ENCODE measurements at regions not wholly inside any gene's neighbourhood (a gene's known extent, or its start where the extent isn't known, plus 50 kb on each side); places are given as distances from the start of the nearest gene placed in this dataset.

GRCh38 chr12:34342048-34342447, 319.8 kb downstream of the ALG10 start:
- TF ChIP-seq, protein P1, sequence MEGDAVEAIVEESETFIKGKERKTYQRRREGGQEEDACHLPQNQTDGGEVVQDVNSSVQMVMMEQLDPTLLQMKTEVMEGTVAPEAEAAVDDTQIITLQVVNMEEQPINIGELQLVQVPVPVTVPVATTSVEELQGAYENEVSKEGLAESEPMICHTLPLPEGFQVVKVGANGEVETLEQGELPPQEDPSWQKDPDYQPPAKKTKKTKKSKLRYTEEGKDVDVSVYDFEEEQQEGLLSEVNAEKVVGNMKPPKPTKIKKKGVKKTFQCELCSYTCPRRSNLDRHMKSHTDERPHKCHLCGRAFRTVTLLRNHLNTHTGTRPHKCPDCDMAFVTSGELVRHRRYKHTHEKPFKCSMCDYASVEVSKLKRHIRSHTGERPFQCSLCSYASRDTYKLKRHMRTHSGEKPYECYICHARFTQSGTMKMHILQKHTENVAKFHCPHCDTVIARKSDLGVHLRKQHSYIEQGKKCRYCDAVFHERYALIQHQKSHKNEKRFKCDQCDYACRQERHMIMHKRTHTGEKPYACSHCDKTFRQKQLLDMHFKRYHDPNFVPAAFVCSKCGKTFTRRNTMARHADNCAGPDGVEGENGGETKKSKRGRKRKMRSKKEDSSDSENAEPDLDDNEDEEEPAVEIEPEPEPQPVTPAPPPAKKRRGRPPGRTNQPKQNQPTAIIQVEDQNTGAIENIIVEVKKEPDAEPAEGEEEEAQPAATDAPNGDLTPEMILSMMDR (IDR thresholded peaks at IDR 0.05; ENCODE audit: low read depth, low read length), result no peak
- TF ChIP-seq POLR2A (IDR thresholded peaks at IDR 0.05; ENCODE audit: extremely low read depth, insufficient read length) (no peak), MYC (IDR thresholded peaks at IDR 0.05; ENCODE audit: low read depth, low read length) (no peak)
